ACC112 (cell line): ENCODE measurements at regions not wholly inside any gene's neighbourhood (a gene's known extent, or its start where the extent isn't known, plus 50 kb on each side); places are given as distances from the start of the nearest gene placed in this dataset.

ENCODE experiments used
- H2AFZ ChIP-seq: fragments of 200-600 bp; sonication (generic); one replicate; pipeline ENCODE4 v1.6.0; 2017; ENCODE audit warnings: antibody characterized with exemption, low read length; ENCODE audit not compliant: unreplicated experiment
- H3K27ac ChIP-seq: fragments of 200-600 bp; sonication (generic); 2 replicates; pipeline ENCODE4 v1.5.1; 2014; ENCODE audit warnings: low read depth, mild to moderate bottlenecking, antibody characterized with exemption, low read length, moderate library complexity
- H3K27me3 ChIP-seq: fragments of 200-600 bp; sonication (generic); 2 replicates; pipeline ENCODE4 v1.6.1; 2014; ENCODE audit warnings: mild to moderate bottlenecking, antibody characterized with exemption, low read length, moderate library complexity, mixed read lengths; ENCODE audit not compliant: insufficient read depth
- H3K36me3 ChIP-seq: fragments of 200-600 bp; sonication (generic); 2 replicates; pipeline ENCODE4 v1.6.1; 2016; ENCODE audit warnings: mild to moderate bottlenecking, antibody characterized with exemption, low read length, moderate library complexity, mixed read lengths; ENCODE audit not compliant: insufficient read depth
- H3K4me1 ChIP-seq: fragments of 200-600 bp; sonication (generic); one replicate; pipeline ENCODE4 v1.6.1; 2016; ENCODE audit warnings: low read length, mixed read lengths; ENCODE audit not compliant: insufficient read depth, unreplicated experiment, control insufficient read depth
- H3K4me3 ChIP-seq: fragments of 200-600 bp; sonication (generic); 2 replicates; pipeline ENCODE4 v1.5.1; 2014; ENCODE audit warnings: mild to moderate bottlenecking, low read depth, low read length
- H3K79me2 ChIP-seq: fragments of 200-600 bp; sonication (generic); one replicate; pipeline ENCODE4 v1.6.0; 2016; ENCODE audit warnings: low read length; ENCODE audit not compliant: control insufficient read depth, unreplicated experiment, insufficient read depth

DNA sequence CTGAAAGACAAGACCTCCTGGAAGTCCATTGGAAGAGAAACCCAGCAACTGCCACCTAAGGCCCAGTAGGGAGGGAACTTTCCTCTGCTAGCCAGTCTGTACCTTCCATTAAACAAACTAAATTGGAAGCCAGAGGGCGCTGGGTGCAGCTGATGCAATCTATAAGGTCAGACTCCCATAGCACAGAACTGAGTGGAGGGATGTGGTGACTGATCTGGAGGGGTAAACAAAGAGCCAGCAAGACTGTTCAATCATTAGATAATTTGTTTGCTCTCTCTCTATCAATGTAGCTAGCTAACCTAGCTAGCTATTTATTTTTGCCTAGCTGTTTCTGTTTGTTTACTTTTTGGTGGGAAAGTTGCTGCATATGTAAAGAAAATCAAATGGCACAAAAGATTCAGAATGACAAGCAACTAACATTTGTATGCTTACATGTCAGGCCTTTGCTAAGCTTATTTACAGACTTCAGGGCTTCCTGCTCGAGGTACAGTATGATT, 291.8 kb upstream of the DAB2 start:
- H3K79me2 ChIP-seq, result no peaks in the 10 kb centered on the region
- no peaks in the 10 kb centered on the region for H3K36me3 ChIP-seq
- H3K27me3 ChIP-seq, result no peaks in the 10 kb centered on the region
- no peak overlapping the region for H2AFZ ChIP-seq
- peak overlapping the region; percentile 31 for H3K27ac ChIP-seq
- no peak overlapping the region for H3K4me3 ChIP-seq
- H3K4me1 ChIP-seq, result peaks cover 17% of the 10 kb centered on the region

GRCh38 chr5:39714036-39714698, 289.4 kb upstream of the DAB2 start:
- peaks cover 17% of the 10 kb centered on the region for H3K4me1 ChIP-seq
- H3K4me3 ChIP-seq, result no peak overlapping the region
- H2AFZ ChIP-seq, result peak overlapping the region; percentile 75
- no peaks in the 10 kb centered on the region for H3K79me2 ChIP-seq
- peak overlapping the region; percentile 45 for H3K27ac ChIP-seq
- H3K27me3 ChIP-seq, result no peaks in the 10 kb centered on the region
- no peaks in the 10 kb centered on the region for H3K36me3 ChIP-seq

DNA sequence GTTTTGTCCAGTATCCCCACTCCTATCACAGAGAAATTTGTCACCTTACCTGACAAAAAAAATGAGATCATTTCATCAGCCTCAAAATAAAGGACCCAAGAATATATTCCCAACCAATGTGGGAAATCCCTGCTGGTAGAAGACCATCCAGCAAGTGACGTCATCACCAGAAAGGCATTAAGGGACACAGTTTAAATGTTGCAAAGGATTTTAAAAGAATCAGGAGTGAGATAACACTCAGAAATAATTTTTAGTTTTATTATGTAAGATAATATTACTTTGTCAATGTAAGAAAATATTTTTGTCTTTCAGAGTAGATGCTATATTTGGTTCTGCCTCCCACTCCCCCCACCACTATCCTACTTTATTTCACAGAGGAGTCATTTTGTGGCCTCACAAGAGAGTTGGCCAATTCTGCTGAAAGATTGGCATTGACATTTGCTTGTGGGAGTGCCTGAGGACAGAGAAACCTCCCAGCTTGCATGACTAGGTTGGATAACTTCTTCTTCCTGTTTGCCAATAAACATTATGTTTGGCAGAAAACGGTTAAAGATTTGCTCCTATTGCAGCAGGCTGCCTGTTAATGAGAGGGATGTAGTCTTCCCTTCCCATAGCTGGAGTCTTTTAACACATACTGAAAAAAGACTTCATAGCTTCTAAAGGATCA, 288.6 kb upstream of the DAB2 start:
- Histone ChIP-seq H3K27ac (peak overlapping the region; percentile 45), H2AFZ (peak overlapping the region; percentile 75)

GRCh38 chr5:39712316-39713249, 287.8 kb upstream of the DAB2 start:
- Histone ChIP-seq H3K27ac (no peak overlapping the region), H2AFZ (no peak overlapping the region), H3K36me3 (no peaks in the 10 kb centered on the region), H3K4me3 (no peak overlapping the region), H3K79me2 (no peaks in the 10 kb centered on the region), H3K27me3 (no peaks in the 10 kb centered on the region), H3K4me1 (peaks cover 17% of the 10 kb centered on the region)

More for the DNA sequence above, 288.6 kb upstream of the DAB2 start:
- Histone ChIP-seq H3K79me2 (no peaks in the 10 kb centered on the region), H3K4me1 (peaks cover 17% of the 10 kb centered on the region), H3K36me3 (no peaks in the 10 kb centered on the region), H3K4me3 (no peak overlapping the region), H3K27me3 (no peaks in the 10 kb centered on the region)

DNA sequence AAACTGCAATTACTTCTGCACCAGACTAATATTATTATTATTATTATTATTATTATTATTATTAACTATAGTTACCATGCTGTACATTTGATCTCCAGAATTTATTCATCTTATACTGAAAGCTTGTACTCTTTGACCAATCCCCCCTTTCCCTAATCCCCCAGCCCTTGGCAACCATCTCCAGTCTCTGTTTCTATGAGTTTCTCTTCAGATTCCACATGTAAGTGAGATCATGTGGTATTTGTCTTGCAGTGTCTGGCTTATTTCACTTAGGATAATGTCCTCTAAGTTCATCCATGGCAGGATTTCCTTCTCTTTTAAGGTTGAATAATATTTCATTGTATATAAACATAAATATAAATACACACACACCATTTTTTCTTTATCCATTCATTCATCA, 287.0 kb upstream of the DAB2 start:
- H3K4me1 ChIP-seq, result peaks cover 13% of the 10 kb centered on the region
- H3K27me3 ChIP-seq, result no peaks in the 10 kb centered on the region
- no peaks in the 10 kb centered on the region for H3K36me3 ChIP-seq
- H3K27ac ChIP-seq, result no peak overlapping the region
- no peaks in the 10 kb centered on the region for H3K79me2 ChIP-seq
- H2AFZ ChIP-seq, result no peak overlapping the region
- H3K4me3 ChIP-seq, result no peak overlapping the region

- Histone ChIP-seq H3K4me3 (no peak overlapping the region), H3K79me2 (no peaks in the 10 kb centered on the region), H3K4me1 (peaks cover 7% of the 10 kb centered on the region), H3K27me3 (no peaks in the 10 kb centered on the region), H2AFZ (no peak overlapping the region), H3K27ac (no peak overlapping the region), H3K36me3 (no peaks in the 10 kb centered on the region)
These were observed 284.3 kb upstream of the DAB2 start for GRCh38 chr5:39709032-39709431.

DNA sequence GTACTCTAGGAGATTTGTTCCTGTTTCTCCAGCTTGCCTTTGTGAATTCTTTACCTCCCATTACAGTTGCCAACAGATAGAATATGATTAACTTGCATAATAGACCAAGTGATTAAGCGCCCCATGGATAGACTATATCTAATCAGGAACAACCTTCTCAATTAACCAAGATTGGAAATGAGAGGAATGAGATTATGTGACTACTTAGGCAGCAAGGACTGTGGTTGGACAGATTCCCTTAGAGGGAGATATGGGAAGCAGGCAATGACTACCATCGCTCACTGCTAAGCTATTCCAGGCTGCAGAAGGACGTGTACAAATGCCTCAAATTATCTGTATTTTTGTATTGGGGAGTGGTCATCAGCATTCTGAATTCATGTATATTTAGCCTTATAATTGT, 278.1 kb upstream of the DAB2 start:
- H2AFZ ChIP-seq, result no peak overlapping the region
- H3K27ac ChIP-seq, result no peak overlapping the region
- no peaks in the 10 kb centered on the region for H3K79me2 ChIP-seq
- no peak overlapping the region for H3K4me3 ChIP-seq
- H3K36me3 ChIP-seq, result no peaks in the 10 kb centered on the region
- no peaks in the 10 kb centered on the region for H3K4me1 ChIP-seq
- H3K27me3 ChIP-seq, result no peaks in the 10 kb centered on the region

GRCh38 chr5:39700523-39700922, 275.7 kb upstream of the DAB2 start:
- H3K79me2 ChIP-seq, result no peaks in the 10 kb centered on the region
- H2AFZ ChIP-seq, result no peak overlapping the region
- no peaks in the 10 kb centered on the region for H3K27me3 ChIP-seq
- H3K27ac ChIP-seq, result no peak overlapping the region
- no peaks in the 10 kb centered on the region for H3K4me1 ChIP-seq
- H3K4me3 ChIP-seq, result no peak overlapping the region
- H3K36me3 ChIP-seq, result no peaks in the 10 kb centered on the region

GRCh38 chr5:39698838-39699560, 274.2 kb upstream of the DAB2 start:
- Histone ChIP-seq H3K27me3 (no peaks in the 10 kb centered on the region), H3K27ac (no peak overlapping the region), H3K79me2 (no peaks in the 10 kb centered on the region), H3K4me3 (no peak overlapping the region), H3K36me3 (no peaks in the 10 kb centered on the region), H3K4me1 (no peaks in the 10 kb centered on the region), H2AFZ (no peak overlapping the region)

- no peak overlapping the region for H3K4me3 ChIP-seq
- no peaks in the 10 kb centered on the region for H3K36me3 ChIP-seq
- no peak overlapping the region for H3K27ac ChIP-seq
- no peaks in the 10 kb centered on the region for H3K4me1 ChIP-seq
- H3K27me3 ChIP-seq, result no peaks in the 10 kb centered on the region
- H2AFZ ChIP-seq, result no peak overlapping the region
- no peaks in the 10 kb centered on the region for H3K79me2 ChIP-seq
These were observed 273.1 kb upstream of the DAB2 start for GRCh38 chr5:39697881-39698280.
